ENCODE measurements at regions not wholly inside any gene's neighbourhood (a gene's known extent, or its start where the extent isn't known, plus 50 kb on each side); places are given as distances from the start of the nearest gene placed in this dataset.

DNA sequence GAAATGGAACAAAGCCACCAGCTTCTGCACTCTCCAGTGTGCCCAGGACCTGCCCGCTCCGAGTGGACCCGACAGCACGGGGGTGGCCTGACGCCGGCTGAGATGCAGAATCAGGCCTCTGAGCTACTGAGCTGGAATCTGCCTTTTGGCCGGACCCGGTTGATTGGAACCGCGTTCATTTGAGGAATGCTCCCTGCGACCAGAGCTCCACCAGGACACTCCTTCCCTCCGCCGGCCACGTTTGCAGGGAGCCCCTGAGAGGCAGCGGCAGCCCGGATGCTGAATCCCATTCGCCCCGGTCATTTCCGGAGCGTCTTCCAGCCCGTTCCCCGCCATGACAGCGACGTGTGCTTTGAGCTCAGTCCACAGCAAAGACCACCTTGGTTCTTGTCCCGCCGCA is 392.7 kb downstream of the THBS2 start:
- H3K27ac Mint-ChIP-seq = no peak overlapping the region
- no peaks in the 10 kb centered on the region for H3K36me3 Mint-ChIP-seq (ENCODE audit: low read depth)
- no peaks in the 10 kb centered on the region for H3K9me3 Mint-ChIP-seq
- no peaks in the 10 kb centered on the region for H3K4me1 Mint-ChIP-seq (ENCODE audit: low read depth)
- TF ChIP-seq, protein P1, sequence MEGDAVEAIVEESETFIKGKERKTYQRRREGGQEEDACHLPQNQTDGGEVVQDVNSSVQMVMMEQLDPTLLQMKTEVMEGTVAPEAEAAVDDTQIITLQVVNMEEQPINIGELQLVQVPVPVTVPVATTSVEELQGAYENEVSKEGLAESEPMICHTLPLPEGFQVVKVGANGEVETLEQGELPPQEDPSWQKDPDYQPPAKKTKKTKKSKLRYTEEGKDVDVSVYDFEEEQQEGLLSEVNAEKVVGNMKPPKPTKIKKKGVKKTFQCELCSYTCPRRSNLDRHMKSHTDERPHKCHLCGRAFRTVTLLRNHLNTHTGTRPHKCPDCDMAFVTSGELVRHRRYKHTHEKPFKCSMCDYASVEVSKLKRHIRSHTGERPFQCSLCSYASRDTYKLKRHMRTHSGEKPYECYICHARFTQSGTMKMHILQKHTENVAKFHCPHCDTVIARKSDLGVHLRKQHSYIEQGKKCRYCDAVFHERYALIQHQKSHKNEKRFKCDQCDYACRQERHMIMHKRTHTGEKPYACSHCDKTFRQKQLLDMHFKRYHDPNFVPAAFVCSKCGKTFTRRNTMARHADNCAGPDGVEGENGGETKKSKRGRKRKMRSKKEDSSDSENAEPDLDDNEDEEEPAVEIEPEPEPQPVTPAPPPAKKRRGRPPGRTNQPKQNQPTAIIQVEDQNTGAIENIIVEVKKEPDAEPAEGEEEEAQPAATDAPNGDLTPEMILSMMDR (IDR thresholded peaks at IDR 0.05) = no peak
- H3K27me3 Mint-ChIP-seq (ENCODE audit: insufficient read depth) = peaks cover 13% of the 10 kb centered on the region
- no peak overlapping the region for H3K4me3 Mint-ChIP-seq
- DNase-seq = no peak

DNA sequence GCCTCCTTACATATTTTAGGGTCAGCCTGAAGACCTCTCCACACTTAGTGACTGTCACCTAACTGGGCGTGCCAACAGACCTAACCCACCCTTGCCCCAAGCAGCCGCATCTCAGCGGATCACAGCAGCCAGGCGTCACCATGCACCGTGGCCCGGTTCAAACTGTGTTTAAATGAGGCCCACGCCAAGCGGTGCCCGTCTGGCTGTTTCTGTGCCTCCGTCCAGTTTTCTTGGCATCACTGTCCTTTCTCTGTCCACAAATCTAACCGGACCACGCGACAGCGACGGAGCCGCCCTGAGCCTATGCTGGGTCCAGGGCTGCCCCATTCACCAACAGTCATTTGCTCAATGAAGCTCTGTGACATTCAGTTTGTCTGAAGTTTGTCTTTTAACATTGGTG is 393.3 kb downstream of the THBS2 start:
- no peak overlapping the region for H3K27ac Mint-ChIP-seq
- DNase-seq = no peak
- TF ChIP-seq, protein P1 (IDR thresholded peaks at IDR 0.05) = no peak
- H3K27me3 Mint-ChIP-seq (ENCODE audit: insufficient read depth) = peaks cover 13% of the 10 kb centered on the region
- no peaks in the 10 kb centered on the region for H3K9me3 Mint-ChIP-seq
- H3K36me3 Mint-ChIP-seq (ENCODE audit: low read depth) = no peaks in the 10 kb centered on the region
- no peak overlapping the region for H3K4me3 Mint-ChIP-seq
- no peaks in the 10 kb centered on the region for H3K4me1 Mint-ChIP-seq (ENCODE audit: low read depth)

DNA sequence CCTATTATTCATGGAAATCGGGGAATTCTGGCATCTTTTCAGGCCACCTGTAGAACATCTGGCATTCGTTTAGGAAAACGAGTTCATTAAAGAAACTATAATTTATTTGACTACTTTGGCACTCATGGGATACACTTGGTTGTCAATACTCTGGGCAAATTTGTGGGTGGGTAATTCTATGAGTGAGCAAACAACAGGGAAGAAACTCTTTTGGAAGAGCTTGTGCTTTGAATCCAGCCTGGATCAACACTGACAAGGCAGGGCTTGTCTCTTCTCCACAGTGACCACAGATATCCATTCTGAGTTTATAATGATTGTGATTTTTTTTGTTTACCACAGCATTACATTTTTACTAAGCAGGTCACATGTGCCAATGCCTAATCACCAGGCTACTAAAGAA is 394.7 kb downstream of the THBS2 start:
- Mint-ChIP-seq H3K9me3 (no peaks in the 10 kb centered on the region), H3K36me3 (ENCODE audit: low read depth) (no peaks in the 10 kb centered on the region), H3K27ac (no peak overlapping the region), H3K4me3 (no peak overlapping the region), H3K27me3 (ENCODE audit: insufficient read depth) (peaks cover 6% of the 10 kb centered on the region), H3K4me1 (ENCODE audit: low read depth) (no peaks in the 10 kb centered on the region)
- TF ChIP-seq, protein P1 (IDR thresholded peaks at IDR 0.05) = no peak
- DNase-seq = no peak

DNA sequence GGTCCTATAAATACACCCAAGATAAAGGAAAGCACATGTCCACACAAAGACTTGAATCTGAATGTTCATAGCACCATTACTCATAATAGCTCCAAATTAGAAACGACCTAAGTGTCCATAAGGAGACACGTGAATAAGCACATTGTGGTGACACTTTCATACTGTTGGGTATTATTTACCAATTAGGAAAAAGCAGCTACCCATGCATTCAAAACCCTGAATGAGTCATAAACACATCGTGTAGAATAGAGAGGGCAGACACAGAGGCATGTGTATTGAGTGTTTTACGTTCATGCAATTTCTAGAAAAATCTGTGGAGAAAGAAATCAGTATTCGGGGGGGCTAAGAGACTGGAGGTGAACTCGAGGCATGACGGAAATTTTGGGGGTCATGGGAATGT is 396.7 kb downstream of the THBS2 start:
- TF ChIP-seq, protein P1 (IDR thresholded peaks at IDR 0.05) = no peak
- Mint-ChIP-seq H3K36me3 (ENCODE audit: low read depth) (no peaks in the 10 kb centered on the region), H3K9me3 (no peaks in the 10 kb centered on the region), H3K27me3 (ENCODE audit: insufficient read depth) (peaks cover 10% of the 10 kb centered on the region), H3K4me1 (ENCODE audit: low read depth) (peaks cover 12% of the 10 kb centered on the region), H3K4me3 (no peak overlapping the region), H3K27ac (no peak overlapping the region)
- no peak for DNase-seq

DNA sequence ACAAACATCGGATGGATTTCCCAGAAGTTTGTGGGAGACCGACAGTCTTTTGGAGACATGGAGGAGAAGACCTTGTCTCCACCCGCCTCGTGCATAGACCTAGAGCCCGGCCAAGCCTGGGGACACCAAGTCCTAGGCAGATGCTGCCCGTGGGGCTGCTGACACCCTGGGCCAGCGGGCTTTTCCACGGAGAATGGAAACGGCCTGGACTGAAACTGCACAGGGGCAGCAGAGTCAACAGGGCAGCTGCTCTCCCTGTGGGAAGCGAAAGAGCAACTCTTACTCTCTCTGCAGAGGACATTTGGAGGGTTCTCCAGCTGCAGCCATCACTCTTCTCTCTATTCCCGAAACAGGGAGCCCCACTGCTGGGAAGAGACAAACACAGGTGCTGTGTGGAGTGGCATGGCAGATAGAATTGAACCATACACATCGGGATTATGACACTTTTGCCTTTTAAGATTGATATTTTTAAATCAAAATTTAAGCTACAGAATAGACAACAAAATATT is 401.2 kb downstream of the THBS2 start:
- Mint-ChIP-seq H3K36me3 (ENCODE audit: low read depth) (no peaks in the 10 kb centered on the region), H3K27ac (peak overlapping the region; percentile 24; the same call in 1 of the 2 replicates), H3K27me3 (ENCODE audit: insufficient read depth) (peaks cover 6% of the 10 kb centered on the region), H3K4me1 (ENCODE audit: low read depth) (peaks cover 23% of the 10 kb centered on the region), H3K4me3 (peak overlapping the region; percentile 91), H3K9me3 (0 out of 2 replicates have a peak, but pooled peaks cover 3% of the 10 kb centered on the region)
- DNase-seq = no peak
- TF ChIP-seq, protein P1 (IDR thresholded peaks at IDR 0.05) = no peak

Measured in HFFc6 (cell line).